Ishikawa (cell line): ENCODE measurements at regions not wholly inside any gene's neighbourhood (a gene's known extent, or its start where the extent isn't known, plus 50 kb on each side); places are given as distances from the start of the nearest gene placed in this dataset.

Source experiments
- CEBPB ChIP-seq: IDR thresholded peaks from 2 replicates; pipeline ENCODE4 v1.6.1; 2012
- CREB1 ChIP-seq: IDR thresholded peaks from 2 replicates; pipeline ENCODE4 v1.6.1; 2012; ENCODE audit warnings: low read depth
- EGR1 ChIP-seq: IDR thresholded peaks from 2 replicates; pipeline ENCODE4 v1.6.1; 2012
- EP300 ChIP-seq: IDR thresholded peaks from 2 replicates; pipeline ENCODE4 v1.6.1; 2012; ENCODE audit warnings: borderline replicate concordance
- FOXM1 ChIP-seq: IDR thresholded peaks from 2 replicates; pipeline ENCODE4 v1.6.1; 2012; ENCODE audit warnings: low read depth, borderline replicate concordance
- MAX ChIP-seq: IDR thresholded peaks from 2 replicates; pipeline ENCODE4 v1.6.1; 2012
- NFIC ChIP-seq: IDR thresholded peaks from 2 replicates; pipeline ENCODE4 v1.6.1; 2012
- RAD21 ChIP-seq: IDR thresholded peaks from 2 replicates; pipeline ENCODE4 v1.6.1; 2012; ENCODE audit warnings: low read depth
- TAF1 ChIP-seq: IDR thresholded peaks from 2 replicates; pipeline ENCODE4 v1.6.1; 2012; ENCODE audit warnings: low read depth, mild to moderate bottlenecking
- TCF12 ChIP-seq: IDR thresholded peaks from 2 replicates; pipeline ENCODE4 v1.6.1; 2012; ENCODE audit warnings: low read depth
- TEAD4 ChIP-seq: IDR thresholded peaks from 2 replicates; pipeline ENCODE4 v1.6.1; 2012
- YY1 ChIP-seq: IDR thresholded peaks from 2 replicates; pipeline ENCODE4 v1.6.1; 2012; ENCODE audit warnings: low read depth
- ZBTB7A ChIP-seq: IDR thresholded peaks from 2 replicates; pipeline ENCODE4 v1.6.1; 2012; ENCODE audit warnings: low read depth
- TF ChIP-seq, protein P1 (sequence below): IDR thresholded peaks from 2 replicates; pipeline ENCODE4 v1.6.1; 2012; ENCODE audit warnings: low read depth, mild to moderate bottlenecking
- TF ChIP-seq, protein P2 (sequence below): IDR thresholded peaks from 2 replicates; pipeline ENCODE4 v1.6.1; 2012

- no peak for TF ChIP-seq RAD21
Measured at GRCh38 chr22:27406389-27406861, 395.1 kb downstream of the MN1 start.

GRCh38 chr22:27407369-27407985 is 394.1 kb downstream of the MN1 start:
- TF ChIP-seq, protein P1, sequence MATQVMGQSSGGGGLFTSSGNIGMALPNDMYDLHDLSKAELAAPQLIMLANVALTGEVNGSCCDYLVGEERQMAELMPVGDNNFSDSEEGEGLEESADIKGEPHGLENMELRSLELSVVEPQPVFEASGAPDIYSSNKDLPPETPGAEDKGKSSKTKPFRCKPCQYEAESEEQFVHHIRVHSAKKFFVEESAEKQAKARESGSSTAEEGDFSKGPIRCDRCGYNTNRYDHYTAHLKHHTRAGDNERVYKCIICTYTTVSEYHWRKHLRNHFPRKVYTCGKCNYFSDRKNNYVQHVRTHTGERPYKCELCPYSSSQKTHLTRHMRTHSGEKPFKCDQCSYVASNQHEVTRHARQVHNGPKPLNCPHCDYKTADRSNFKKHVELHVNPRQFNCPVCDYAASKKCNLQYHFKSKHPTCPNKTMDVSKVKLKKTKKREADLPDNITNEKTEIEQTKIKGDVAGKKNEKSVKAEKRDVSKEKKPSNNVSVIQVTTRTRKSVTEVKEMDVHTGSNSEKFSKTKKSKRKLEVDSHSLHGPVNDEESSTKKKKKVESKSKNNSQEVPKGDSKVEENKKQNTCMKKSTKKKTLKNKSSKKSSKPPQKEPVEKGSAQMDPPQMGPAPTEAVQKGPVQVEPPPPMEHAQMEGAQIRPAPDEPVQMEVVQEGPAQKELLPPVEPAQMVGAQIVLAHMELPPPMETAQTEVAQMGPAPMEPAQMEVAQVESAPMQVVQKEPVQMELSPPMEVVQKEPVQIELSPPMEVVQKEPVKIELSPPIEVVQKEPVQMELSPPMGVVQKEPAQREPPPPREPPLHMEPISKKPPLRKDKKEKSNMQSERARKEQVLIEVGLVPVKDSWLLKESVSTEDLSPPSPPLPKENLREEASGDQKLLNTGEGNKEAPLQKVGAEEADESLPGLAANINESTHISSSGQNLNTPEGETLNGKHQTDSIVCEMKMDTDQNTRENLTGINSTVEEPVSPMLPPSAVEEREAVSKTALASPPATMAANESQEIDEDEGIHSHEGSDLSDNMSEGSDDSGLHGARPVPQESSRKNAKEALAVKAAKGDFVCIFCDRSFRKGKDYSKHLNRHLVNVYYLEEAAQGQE, result no peak

- TF ChIP-seq TAF1, result no peak
- TF ChIP-seq RAD21, result no peak
- TF ChIP-seq EP300, result no peak
- no peak for TF ChIP-seq FOXM1
- TF ChIP-seq YY1, result no peak
- TF ChIP-seq ZBTB7A, result no peak
- TF ChIP-seq CEBPB, result no peak
- no peak for TF ChIP-seq MAX
Measured at GRCh38 chr22:27408068-27408467, 393.5 kb downstream of the MN1 start.

- TF ChIP-seq CREB1, result no peak
- TF ChIP-seq TCF12, result no peak
- TF ChIP-seq TEAD4, result no peak
- no peak for TF ChIP-seq CEBPB
- TF ChIP-seq EP300, result no peak
- no peak for TF ChIP-seq ZBTB7A
- TF ChIP-seq TAF1, result no peak
- TF ChIP-seq, protein P2, sequence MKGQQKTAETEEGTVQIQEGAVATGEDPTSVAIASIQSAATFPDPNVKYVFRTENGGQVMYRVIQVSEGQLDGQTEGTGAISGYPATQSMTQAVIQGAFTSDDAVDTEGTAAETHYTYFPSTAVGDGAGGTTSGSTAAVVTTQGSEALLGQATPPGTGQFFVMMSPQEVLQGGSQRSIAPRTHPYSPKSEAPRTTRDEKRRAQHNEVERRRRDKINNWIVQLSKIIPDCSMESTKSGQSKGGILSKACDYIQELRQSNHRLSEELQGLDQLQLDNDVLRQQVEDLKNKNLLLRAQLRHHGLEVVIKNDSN, result no peak
- TF ChIP-seq EGR1, result no peak
- no peak for TF ChIP-seq MAX
- TF ChIP-seq YY1, result no peak
- no peak for TF ChIP-seq NFIC
- no peak for TF ChIP-seq FOXM1
- TF ChIP-seq, protein P1, result no peak
- TF ChIP-seq RAD21, result no peak
Measured at GRCh38 chr22:27409299-27409698, 392.3 kb downstream of the MN1 start.

- TF ChIP-seq, protein P1, result no peak
- TF ChIP-seq RAD21, result no peak
- no peak for TF ChIP-seq ZBTB7A
- TF ChIP-seq EGR1, result no peak
- no peak for TF ChIP-seq CEBPB
- no peak for TF ChIP-seq TCF12
- no peak for TF ChIP-seq EP300
- no peak for TF ChIP-seq MAX
- no peak for TF ChIP-seq NFIC
- TF ChIP-seq FOXM1, result no peak
Measured at GRCh38 chr22:27412866-27413445, 388.6 kb downstream of the MN1 start.
